Activated CD4-positive, alpha-beta T cell treated with anti-CD3 and anti-CD28 coated beads, Interleukin-2, amount 50 U/mL, for 24 hours (primary cell): ENCODE measurements at regions not wholly inside any gene's neighbourhood (a gene's known extent, or its start where the extent isn't known, plus 50 kb on each side); places are given as distances from the start of the nearest gene placed in this dataset.
A peak's percentile ranks its signal among the peaks of the same experiment; 100 is the strongest.
"Not testable (repeated sequence)": the region's sequence is repeated elsewhere in the genome, so short reads cannot be mapped to it uniquely, and the experiment has no call there.

Experiments
- DNase-seq, 2 donors: peaks; one replicate each; pipeline ENCODE4 v3.0.0-alpha.2; 2020; ENCODE audit warnings: low read depth in 1 of 2, low spot score in 1 of 2

GRCh38 chr12:89070603-89071002 is 281.7 kb downstream of the DUSP6 start:
- DNase-seq = no peak

GRCh38 chr12:89069431-89069830 is 282.9 kb downstream of the DUSP6 start:
- DNase-seq = no peak

DNA sequence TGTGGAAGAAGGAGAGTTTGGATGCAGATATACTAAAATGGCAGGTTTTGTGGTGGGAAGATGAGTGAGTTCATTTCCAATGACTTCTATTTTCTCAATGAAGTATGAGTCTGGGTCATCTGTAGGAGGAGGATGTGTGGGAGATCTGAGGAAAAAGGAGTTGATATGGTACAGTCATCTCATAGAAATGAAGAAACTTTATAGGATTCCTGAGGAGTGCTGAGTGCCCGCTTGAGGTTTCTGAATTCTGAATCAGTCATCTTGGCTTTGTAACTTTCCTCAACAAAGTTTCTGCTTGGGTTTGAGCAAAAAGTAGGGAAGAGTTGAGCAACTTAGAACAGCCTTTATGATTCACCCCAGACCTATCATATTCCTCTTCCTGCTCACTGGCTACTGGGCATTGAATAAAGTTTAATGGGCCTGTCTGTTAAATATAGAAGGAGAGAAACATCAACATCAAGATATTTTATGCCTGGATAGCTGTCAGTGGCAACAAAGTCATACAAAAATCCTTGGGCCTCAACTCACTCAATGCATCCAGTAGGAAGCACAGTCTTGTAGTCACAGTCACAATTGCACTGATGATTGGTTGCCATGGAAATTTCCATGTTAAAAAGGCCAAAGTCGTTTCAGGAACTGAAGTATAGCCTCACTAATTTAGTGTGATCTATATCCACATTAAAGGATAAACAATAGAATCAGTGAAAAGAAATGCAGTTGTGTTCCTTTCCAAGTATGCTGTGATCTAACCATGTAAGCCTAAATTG is 284.7 kb downstream of the DUSP6 start:
- DNase-seq = no peak

DNA sequence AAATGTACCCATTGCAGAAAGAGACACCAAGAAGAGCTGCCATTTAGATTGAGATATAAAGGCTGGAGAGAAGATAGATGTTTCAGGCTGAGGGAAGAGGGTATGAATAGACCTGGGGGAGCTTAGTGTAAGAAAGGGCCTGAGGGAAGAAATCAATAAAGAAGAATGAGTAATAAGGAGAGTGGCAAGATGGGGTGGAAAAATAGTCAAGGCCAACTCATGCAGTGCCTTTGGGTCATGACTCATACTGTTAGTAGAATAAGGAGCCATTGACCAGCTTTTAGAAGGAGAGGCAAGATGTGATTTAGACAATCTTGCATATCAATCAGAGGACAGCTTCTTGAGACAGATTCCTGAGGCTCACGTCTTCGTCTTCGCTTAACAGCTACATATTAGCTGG is 287.5 kb downstream of the DUSP6 start:
- DNase-seq = no peak

DNA sequence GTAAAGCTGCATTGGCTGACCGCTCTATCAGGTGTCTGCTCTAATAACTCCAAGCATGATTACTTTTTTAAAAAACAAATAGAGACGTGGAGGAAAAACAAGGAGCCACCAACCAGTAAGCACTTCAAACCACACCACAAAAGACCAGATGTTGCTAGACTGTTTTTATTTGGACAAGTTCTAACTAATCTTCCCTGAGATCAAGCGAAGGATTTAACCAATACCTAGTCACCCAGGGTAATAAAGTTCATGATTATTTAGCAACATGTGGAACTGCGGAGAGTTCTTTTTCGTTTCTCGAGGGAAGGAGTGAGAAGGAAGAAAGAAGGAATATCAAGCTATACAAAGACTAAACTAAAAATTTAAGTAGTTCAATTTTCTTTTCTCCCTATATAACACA is 288.1 kb downstream of the DUSP6 start:
- no peak for DNase-seq

- DNase-seq = no peak
These were observed 289.3 kb downstream of the DUSP6 start for GRCh38 chr12:89062996-89063395.

DNA sequence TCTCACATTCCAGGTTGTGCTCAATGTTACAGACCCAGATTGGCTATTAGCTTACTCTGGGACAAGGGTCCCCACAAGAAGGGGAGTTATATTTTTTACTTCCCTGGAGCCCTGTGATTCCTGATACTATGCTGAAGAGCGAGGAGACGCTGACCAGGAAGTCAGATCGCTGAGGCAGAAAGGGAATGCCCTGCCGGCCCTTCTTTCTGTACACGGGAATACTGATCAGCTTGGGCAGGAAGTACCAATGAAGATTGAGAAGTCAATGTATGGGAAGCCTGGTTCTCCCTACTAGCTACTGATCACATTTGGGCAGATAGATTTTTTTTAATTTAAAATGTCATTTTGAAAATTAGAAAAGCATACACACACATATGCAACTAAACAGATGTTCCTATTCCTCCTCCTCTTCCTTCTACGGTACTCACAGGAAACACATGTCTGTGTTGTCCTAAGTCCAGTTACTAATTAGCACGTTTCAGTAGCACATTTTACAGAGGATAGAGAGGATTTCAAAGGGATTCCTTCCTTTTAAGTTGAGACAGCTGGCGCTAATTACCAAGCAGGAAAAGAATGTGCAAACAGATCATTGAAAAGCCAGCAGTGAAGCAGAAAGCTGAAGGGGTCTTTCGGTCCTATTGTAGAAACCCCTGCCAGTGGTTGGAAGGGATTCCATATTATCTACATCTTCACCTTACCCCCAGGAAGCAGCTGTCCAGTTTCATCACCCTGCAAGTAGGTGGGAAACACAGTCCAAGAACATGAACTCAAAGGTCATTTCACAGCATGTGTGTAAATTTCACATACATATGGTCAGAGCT is 292.4 kb downstream of the DUSP6 start:
- no peak for DNase-seq

GRCh38 chr12:89059056-89059455 is 293.2 kb downstream of the DUSP6 start:
- no peak for DNase-seq

DNA sequence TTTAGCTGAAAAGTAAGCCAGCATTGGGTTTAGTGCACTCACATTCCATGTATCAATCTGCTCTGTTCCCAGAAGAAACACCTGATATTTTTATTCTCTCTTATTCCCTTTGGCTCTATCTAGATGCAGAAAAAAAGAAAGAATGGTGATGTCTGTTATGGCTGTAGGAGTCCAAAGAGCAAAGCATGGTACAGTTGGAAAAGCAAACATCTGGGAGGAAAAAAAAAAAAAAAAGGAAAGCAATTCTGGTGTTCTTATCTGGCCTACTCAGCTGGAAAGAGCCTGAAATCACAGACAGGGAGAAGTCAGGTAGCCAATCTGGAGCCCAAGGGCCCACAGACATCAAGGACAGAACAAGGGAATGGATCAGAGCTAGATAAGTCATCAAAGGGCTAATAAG is 293.9 kb downstream of the DUSP6 start:
- DNase-seq = no peak

DNA sequence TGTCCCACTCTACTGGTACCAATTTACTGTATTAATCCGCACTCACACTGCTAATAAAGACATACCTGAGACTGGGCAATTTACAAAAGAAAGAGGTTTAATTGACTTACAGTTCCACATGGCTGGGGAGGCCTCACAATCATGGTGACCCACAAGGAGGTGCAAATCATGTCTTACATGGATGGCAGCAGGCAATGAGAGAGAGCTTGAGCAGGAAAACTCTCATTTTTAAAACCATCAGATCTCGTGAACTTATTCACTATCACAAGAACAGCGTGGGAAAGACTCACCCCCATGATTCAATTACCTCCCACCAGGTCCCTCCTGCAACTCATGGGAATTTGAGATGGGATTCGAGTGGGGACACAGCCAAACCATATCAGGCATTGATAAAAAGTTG is 298.5 kb downstream of the DUSP6 start:
- not testable (repeated sequence) for DNase-seq

GRCh38 chr12:89051065-89051677 is 301.1 kb downstream of the DUSP6 start:
- peak in 1 of 2 donors; percentile 42 for DNase-seq

DNA sequence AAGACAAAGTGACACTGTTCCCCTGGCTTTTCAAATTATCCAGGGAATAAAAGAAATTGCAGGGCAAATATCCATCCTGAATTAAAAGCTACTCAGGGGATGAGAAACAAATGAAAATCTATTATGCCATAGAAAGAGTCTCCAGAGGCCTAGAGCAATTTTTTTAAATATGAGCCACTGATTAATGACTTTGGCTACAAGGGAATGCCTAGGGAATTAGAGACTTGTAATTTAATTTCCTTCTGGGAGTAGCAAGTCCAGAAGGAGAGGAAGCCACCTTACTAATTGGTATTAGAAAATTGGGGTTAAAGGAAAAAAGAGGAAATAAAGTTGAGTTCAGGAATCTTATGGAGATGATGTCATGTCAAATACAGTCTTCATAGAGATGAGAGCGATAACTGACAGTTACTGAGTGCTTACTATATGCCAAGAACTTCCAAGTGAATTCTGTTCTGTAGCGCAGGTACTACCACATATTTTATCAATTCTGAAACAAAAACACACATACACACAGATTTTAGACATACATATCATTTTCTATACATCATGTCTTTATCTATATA is 304.4 kb downstream of the DUSP6 start:
- DNase-seq = no peak

- DNase-seq = no peak
These were observed 311.2 kb downstream of the DUSP6 start for GRCh38 chr12:89041078-89041477.

GRCh38 chr12:89040146-89040964 is 311.9 kb downstream of the DUSP6 start:
- DNase-seq = peak; percentile 58 to 75

- peak in 1 of 2 donors; percentile 3 for DNase-seq
These were observed 313.3 kb downstream of the DUSP6 start for GRCh38 chr12:89038831-89039512.

GRCh38 chr12:89033062-89033461 is 319.2 kb downstream of the DUSP6 start:
- DNase-seq = no peak

DNA sequence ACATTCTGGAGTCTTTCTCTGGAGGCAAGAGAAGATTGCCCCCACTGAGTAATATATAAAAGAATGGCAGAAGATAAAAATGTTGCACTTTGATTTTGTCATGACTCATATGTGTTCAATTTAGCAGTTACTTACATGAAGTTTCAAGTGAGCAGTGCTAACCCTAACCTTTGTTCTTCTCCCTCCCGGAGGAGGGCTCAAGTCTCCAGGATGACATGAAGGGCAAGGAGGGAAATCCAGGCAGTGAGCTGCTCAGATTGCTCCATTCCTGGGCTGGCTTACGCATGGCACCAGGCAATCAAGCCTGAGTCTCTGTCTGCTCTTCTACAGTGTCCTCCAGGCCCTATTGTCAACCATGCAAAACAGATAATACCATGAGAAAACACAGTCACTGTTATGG is 322.3 kb downstream of the DUSP6 start:
- DNase-seq = no peak

GRCh38 chr12:89024580-89024979 is 327.7 kb downstream of the DUSP6 start:
- no peak for DNase-seq

DNA sequence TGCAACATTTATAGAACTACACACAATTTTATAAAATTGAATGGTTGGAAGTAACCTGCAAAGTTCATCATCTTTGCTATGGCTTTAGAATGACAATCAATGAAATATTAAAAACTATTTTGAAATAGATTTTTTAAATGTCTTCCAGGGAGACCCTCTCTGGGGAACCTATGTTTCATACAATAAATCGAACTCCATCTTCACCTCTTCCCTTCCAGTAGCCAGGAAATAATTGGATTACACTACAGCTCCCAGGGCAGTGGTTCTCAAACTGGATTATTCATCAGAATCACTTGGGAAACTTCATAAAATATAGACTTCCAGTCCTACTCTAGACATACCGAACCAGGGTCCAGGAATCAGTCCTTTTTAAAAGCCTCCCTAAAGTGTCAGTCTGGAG is 328.4 kb downstream of the DUSP6 start:
- DNase-seq = no peak

- DNase-seq = no peak
These were observed 331.6 kb downstream of the DUSP6 start for GRCh38 chr12:89020689-89021088.
